ENCODE measurements at regions not wholly inside any gene's neighbourhood (a gene's known extent, or its start where the extent isn't known, plus 50 kb on each side); places are given as distances from the start of the nearest gene placed in this dataset.

DNA sequence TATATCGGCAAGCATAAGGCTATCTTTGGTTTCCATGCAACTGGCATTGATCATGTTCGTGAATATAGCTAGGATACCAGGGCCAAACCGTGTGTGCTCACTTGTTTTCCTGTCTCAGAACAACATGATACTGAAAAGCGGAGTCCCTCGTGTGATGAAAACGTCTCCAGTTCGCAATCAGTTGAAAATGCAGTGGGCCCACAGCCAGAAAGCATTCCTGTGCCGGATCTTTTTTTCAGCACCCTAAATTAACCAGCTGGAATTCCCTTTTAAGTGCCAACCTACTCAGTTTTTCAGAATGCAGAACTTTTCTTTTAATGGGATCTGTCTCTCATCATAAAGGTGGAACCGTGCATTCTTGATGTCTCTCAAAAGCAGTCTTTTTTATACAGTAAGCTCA, 130.8 kb upstream of the FRG1 start:
- Histone ChIP-seq H3K4ac (ENCODE audit: low read depth, low read length) (no peak overlapping the region), H3K4me1 (ENCODE audit: control insufficient read depth, insufficient read depth, low read length) (no peaks in the 10 kb centered on the region), H3K27me3 (ENCODE audit: control insufficient read depth, insufficient read depth, low read length) (no peaks in the 10 kb centered on the region), H2AK9ac (replicated peaks; ENCODE audit: low read depth, low read length, poor library complexity) (no peak overlapping the region), H3K18ac (ENCODE audit: low read depth, low read length) (no peak overlapping the region), H3K4me3 (ENCODE audit: insufficient read depth, low read depth, low read length) (no peak overlapping the region), H4K20me1 (ENCODE audit: insufficient read depth, low read length) (no peaks in the 10 kb centered on the region), H2AK5ac (ENCODE audit: low read depth, low read length) (no peak overlapping the region), H3K14ac (replicated peaks; ENCODE audit: low read depth, low read length) (no peak overlapping the region), H2AFZ (replicated peaks; ENCODE audit: low read length, poor library complexity) (no peak overlapping the region), H2BK5ac (ENCODE audit: low read depth, low read length, poor library complexity, severe bottlenecking) (no peak overlapping the region), H3K9me1 (ENCODE audit: insufficient read depth, low read length) (no peaks in the 10 kb centered on the region), H4K8ac (ENCODE audit: low read depth in 2 of 2, low read length in 2 of 2) (no peak overlapping the region), H3K56ac (ENCODE audit: extremely low read depth, insufficient read depth, low read length) (no peak overlapping the region), H3K4me2 (ENCODE audit: low read depth, low read length) (no peak overlapping the region), H3K36me3 (ENCODE audit: control insufficient read depth, insufficient read depth, low read length) (no peaks in the 10 kb centered on the region), H3K27ac (ENCODE audit: insufficient read depth, low read length) (no peak overlapping the region), H2BK15ac (ENCODE audit: low read depth, low read length) (no peak overlapping the region), H2BK20ac (ENCODE audit: low read depth, low read length) (no peak overlapping the region), H4K91ac (ENCODE audit: insufficient read depth, low read depth, low read length) (no peak overlapping the region), H2BK120ac (ENCODE audit: low read depth, low read length) (no peak overlapping the region), H4K5ac (ENCODE audit: low read depth, low read length) (no peak overlapping the region), H3K9me3 (ENCODE audit: control insufficient read depth, insufficient read depth, low read length) (peaks cover 20% of the 10 kb centered on the region), H3K9ac (ENCODE audit: low read depth, low read length) (no peak overlapping the region), H3K79me1 (ENCODE audit: low read depth in 1 of 2, low read length in 2 of 2) (no peaks in the 10 kb centered on the region), H3K23ac (ENCODE audit: low read depth, low read length) (no peak overlapping the region)
- TF ChIP-seq FOS (IDR thresholded peaks at IDR 0.05; ENCODE audit: low read depth, low read length) = no peak
- TF ChIP-seq MXI1 (IDR thresholded peaks at IDR 0.05; ENCODE audit: borderline replicate concordance, low read depth, low read length) = no peak
- no peak for TF ChIP-seq RAD21 (IDR thresholded peaks at IDR 0.05; ENCODE audit: low read length)
- TF ChIP-seq MAFK (IDR thresholded peaks at IDR 0.05; ENCODE audit: low read depth, low read length) = no peak
- TF ChIP-seq, protein P1, sequence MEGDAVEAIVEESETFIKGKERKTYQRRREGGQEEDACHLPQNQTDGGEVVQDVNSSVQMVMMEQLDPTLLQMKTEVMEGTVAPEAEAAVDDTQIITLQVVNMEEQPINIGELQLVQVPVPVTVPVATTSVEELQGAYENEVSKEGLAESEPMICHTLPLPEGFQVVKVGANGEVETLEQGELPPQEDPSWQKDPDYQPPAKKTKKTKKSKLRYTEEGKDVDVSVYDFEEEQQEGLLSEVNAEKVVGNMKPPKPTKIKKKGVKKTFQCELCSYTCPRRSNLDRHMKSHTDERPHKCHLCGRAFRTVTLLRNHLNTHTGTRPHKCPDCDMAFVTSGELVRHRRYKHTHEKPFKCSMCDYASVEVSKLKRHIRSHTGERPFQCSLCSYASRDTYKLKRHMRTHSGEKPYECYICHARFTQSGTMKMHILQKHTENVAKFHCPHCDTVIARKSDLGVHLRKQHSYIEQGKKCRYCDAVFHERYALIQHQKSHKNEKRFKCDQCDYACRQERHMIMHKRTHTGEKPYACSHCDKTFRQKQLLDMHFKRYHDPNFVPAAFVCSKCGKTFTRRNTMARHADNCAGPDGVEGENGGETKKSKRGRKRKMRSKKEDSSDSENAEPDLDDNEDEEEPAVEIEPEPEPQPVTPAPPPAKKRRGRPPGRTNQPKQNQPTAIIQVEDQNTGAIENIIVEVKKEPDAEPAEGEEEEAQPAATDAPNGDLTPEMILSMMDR (conservative IDR thresholded peaks at IDR 0.05; ENCODE audit: low read depth, low read length) = no peak
- no peak for TF ChIP-seq RCOR1 (IDR thresholded peaks at IDR 0.05; ENCODE audit: insufficient replicate concordance, low read length)
- TF ChIP-seq CEBPB (IDR thresholded peaks at IDR 0.05; ENCODE audit: low read depth, low read length) = no peak
- no peak for TF ChIP-seq MAZ (IDR thresholded peaks at IDR 0.05; ENCODE audit: borderline replicate concordance, low read depth, low read length)
- no peak for TF ChIP-seq RFX5 (IDR thresholded peaks at IDR 0.05; ENCODE audit: low read depth, low read length)
- no peak for TF ChIP-seq NFE2L2 (IDR thresholded peaks at IDR 0.05; ENCODE audit: low read depth, low read length)
- no peak for TF ChIP-seq POLR2A (IDR thresholded peaks at IDR 0.05; ENCODE audit: low read depth, low read length)
- TF ChIP-seq SMC3 (IDR thresholded peaks at IDR 0.05; ENCODE audit: low read depth, low read length) = no peak
- TF ChIP-seq BHLHE40 (IDR thresholded peaks at IDR 0.05; ENCODE audit: low read depth, low read length) = no peak
- TF ChIP-seq, protein P2, sequence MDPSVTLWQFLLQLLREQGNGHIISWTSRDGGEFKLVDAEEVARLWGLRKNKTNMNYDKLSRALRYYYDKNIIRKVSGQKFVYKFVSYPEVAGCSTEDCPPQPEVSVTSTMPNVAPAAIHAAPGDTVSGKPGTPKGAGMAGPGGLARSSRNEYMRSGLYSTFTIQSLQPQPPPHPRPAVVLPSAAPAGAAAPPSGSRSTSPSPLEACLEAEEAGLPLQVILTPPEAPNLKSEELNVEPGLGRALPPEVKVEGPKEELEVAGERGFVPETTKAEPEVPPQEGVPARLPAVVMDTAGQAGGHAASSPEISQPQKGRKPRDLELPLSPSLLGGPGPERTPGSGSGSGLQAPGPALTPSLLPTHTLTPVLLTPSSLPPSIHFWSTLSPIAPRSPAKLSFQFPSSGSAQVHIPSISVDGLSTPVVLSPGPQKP (IDR thresholded peaks at IDR 0.05; ENCODE audit: borderline replicate concordance, low read depth, low read length) = no peak
- TF ChIP-seq, protein P3, sequence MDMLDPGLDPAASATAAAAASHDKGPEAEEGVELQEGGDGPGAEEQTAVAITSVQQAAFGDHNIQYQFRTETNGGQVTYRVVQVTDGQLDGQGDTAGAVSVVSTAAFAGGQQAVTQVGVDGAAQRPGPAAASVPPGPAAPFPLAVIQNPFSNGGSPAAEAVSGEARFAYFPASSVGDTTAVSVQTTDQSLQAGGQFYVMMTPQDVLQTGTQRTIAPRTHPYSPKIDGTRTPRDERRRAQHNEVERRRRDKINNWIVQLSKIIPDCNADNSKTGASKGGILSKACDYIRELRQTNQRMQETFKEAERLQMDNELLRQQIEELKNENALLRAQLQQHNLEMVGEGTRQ (IDR thresholded peaks at IDR 0.05; ENCODE audit: low read depth, low read length) = no peak
- no peak for TF ChIP-seq CHD1 (IDR thresholded peaks at IDR 0.05; ENCODE audit: low read depth, low read length)
- intact Hi-C loops (cut with micrococcal nuclease) = no loop called here
- dilution Hi-C loops (cut with HindIII; ENCODE audit: low sequenced_read_pairs, unreplicated experiment) = no loop called here
- no TSS peak for BruUV-seq (replicated peaks)
- in situ Hi-C loops (cut with MboI; ENCODE audit: low sequenced_read_pairs) = no loop called here
- ATAC-seq (ENCODE audit: low read depth) = no peak
- POLR2A ChIA-PET (ENCODE audit: unreplicated experiment) = no interaction called here
- CTCF ChIA-PET = no interaction called here
- 75% methylated on average over 5 of the region's 9 CpGs; no CpG with 5 or more reads in 1 of the 2 experiments for WGBS, 2 experiments (ENCODE audit: extremely low coverage in 2 of 2, insufficient read length in 1 of 2)
- no peak for DNase-seq

Measured in IMR-90 (cell line).